ENCODE measurements at regions not wholly inside any gene's neighbourhood (a gene's known extent, or its start where the extent isn't known, plus 50 kb on each side); places are given as distances from the start of the nearest gene placed in this dataset.

DNA sequence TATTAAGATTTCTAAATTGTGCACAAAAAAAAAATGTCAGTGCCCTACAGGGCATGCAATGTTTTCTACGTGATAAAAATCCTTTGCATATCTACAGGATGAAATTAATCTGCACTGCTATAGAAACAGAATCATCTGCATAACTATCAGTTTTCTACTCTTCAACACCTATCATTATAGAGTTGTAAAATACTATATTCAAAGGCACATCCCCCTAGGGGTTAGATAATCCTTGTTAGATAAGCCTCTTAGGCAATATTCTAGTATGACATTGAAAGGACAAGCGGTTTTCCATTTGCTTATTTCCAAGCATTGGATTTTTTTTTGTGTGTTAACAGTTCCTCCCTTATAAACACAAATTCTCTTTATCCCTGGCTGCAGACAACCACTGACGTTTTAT lies 98.7 kb upstream of the LAMA2 start:
- ChIA-PET POLR2A (no interaction called here), CTCF (interaction anchor here (0.6 kb wide), 1 partner anchor 1095 kb away, joined by 4 read pairs; no protein-coding TSS in a partner anchor)
- DNase-seq (no peak), ATAC-seq (ENCODE audit: poor library complexity) (no peak)
- Histone ChIP-seq H3K27ac (ENCODE audit: low read depth in 1 of 2, low read length in 2 of 2) (no peak overlapping the region), H3K4me3 (ENCODE audit: low read length) (no peak overlapping the region), H3K36me3 (ENCODE audit: insufficient read depth, low read length) (no peaks in the 10 kb centered on the region), H3K4me1 (ENCODE audit: insufficient read depth, low read length) (no peaks in the 10 kb centered on the region), H3K9me3 (ENCODE audit: control insufficient read depth in 1 of 2, insufficient read depth in 1 of 2, low read length in 2 of 2) (peaks cover 0 to 3% of the 10 kb centered on the region in 2 experiments), H3K27me3 (ENCODE audit: control insufficient read depth in 1 of 2, insufficient read depth in 2 of 2, low read length in 2 of 2) (no peaks in the 10 kb centered on the region)
- no peaks in the 10 kb centered on the region for H3K9me3 Mint-ChIP-seq
- intact Hi-C loops (cut with DNase I, micrococcal nuclease), result no loop called here
- H3K27ac Mint-ChIP-seq, result no peak overlapping the region
- no peak for TF ChIP-seq CTCF (IDR thresholded peaks at IDR 0.05)
- H3K4me3 Mint-ChIP-seq, result no peak overlapping the region
- no peaks in the 10 kb centered on the region for H3K27me3 Mint-ChIP-seq
- H3K36me3 Mint-ChIP-seq (ENCODE audit: low read depth), result no peaks in the 10 kb centered on the region
- no peaks in the 10 kb centered on the region for H3K4me1 Mint-ChIP-seq (ENCODE audit: low read depth)

- H3K27me3 Mint-ChIP-seq, result peaks cover 7% of the 10 kb centered on the region
- H3K27ac ChIP-seq (ENCODE audit: low read depth in 1 of 2, low read length in 2 of 2), result no peak overlapping the region
Observed at GRCh38 chr6:128768187-128768586, 114.8 kb upstream of the LAMA2 start.

DNA sequence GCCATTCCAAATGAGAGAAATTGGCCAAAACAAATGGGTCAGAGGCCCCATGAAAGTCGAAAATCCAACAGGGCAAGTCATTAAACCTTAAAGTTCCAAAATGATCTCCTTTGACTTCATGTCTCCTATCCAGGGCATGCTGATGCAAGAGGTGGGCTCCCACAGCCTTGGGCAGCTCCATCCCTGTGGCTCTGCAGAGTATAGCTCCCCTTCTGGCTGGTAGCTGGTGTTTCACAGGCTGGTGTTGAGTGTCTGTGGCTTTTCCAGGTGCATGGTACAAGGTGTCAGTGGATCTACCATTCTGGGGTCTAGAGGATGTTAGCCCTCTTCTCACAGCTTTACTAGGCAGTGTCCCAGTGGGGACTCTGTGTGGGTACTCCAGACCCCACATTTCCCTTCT lies 115.2 kb upstream of the LAMA2 start:
- ATAC-seq (ENCODE audit: poor library complexity) (no peak), DNase-seq (no peak)
- POLR2A ChIA-PET, result no interaction called here
- H3K36me3 Mint-ChIP-seq (ENCODE audit: low read depth), result no peaks in the 10 kb centered on the region
- no peak overlapping the region for H3K27ac Mint-ChIP-seq
- Histone ChIP-seq H3K27ac (ENCODE audit: low read depth in 1 of 2, low read length in 2 of 2) (no peak overlapping the region), H3K9me3 (ENCODE audit: control insufficient read depth in 1 of 2, insufficient read depth in 1 of 2, low read length in 2 of 2) (peaks cover 0 to 3% of the 10 kb centered on the region in 2 experiments), H3K27me3 (ENCODE audit: control insufficient read depth in 1 of 2, insufficient read depth in 2 of 2, low read length in 2 of 2) (no peaks in the 10 kb centered on the region), H3K36me3 (ENCODE audit: insufficient read depth, low read length) (no peaks in the 10 kb centered on the region), H3K4me3 (ENCODE audit: low read length) (no peak overlapping the region), H3K4me1 (ENCODE audit: insufficient read depth, low read length) (no peaks in the 10 kb centered on the region)
- H3K27me3 Mint-ChIP-seq, result peaks cover 11% of the 10 kb centered on the region
- no peaks in the 10 kb centered on the region for H3K4me1 Mint-ChIP-seq (ENCODE audit: low read depth)
- peaks cover 3% of the 10 kb centered on the region for H3K9me3 Mint-ChIP-seq
- CTCF ChIA-PET, result no interaction called here
- intact Hi-C loops (cut with DNase I, micrococcal nuclease), result no loop called here
- TF ChIP-seq CTCF (IDR thresholded peaks at IDR 0.05), result no peak
- H3K4me3 Mint-ChIP-seq, result no peak overlapping the region

More at GRCh38 chr6:128768187-128768586, 114.8 kb upstream of the LAMA2 start:
- Histone ChIP-seq H3K27me3 (ENCODE audit: control insufficient read depth in 1 of 2, insufficient read depth in 2 of 2, low read length in 2 of 2) (no peaks in the 10 kb centered on the region), H3K36me3 (ENCODE audit: insufficient read depth, low read length) (no peaks in the 10 kb centered on the region), H3K4me3 (ENCODE audit: low read length) (no peak overlapping the region), H3K4me1 (ENCODE audit: insufficient read depth, low read length) (no peaks in the 10 kb centered on the region), H3K9me3 (ENCODE audit: control insufficient read depth in 1 of 2, insufficient read depth in 1 of 2, low read length in 2 of 2) (peaks cover 0 to 3% of the 10 kb centered on the region in 2 experiments)
- no peak for TF ChIP-seq CTCF (IDR thresholded peaks at IDR 0.05)
- Mint-ChIP-seq H3K9me3 (peaks cover 3% of the 10 kb centered on the region), H3K4me3 (no peak overlapping the region), H3K4me1 (ENCODE audit: low read depth) (no peaks in the 10 kb centered on the region), H3K27ac (no peak overlapping the region), H3K36me3 (ENCODE audit: low read depth) (no peaks in the 10 kb centered on the region)
- DNase-seq (no peak), ATAC-seq (ENCODE audit: poor library complexity) (no peak)
- intact Hi-C loops (cut with DNase I, micrococcal nuclease), result no loop called here
- ChIA-PET CTCF (no interaction called here), POLR2A (no interaction called here)

Data from CD4-positive, alpha-beta T cell (primary cell).